ENCODE measurements at regions not wholly inside any gene's neighbourhood (a gene's known extent, or its start where the extent isn't known, plus 50 kb on each side); places are given as distances from the start of the nearest gene placed in this dataset.
A peak's percentile ranks its signal among the peaks of the same experiment; 100 is the strongest.

DNA sequence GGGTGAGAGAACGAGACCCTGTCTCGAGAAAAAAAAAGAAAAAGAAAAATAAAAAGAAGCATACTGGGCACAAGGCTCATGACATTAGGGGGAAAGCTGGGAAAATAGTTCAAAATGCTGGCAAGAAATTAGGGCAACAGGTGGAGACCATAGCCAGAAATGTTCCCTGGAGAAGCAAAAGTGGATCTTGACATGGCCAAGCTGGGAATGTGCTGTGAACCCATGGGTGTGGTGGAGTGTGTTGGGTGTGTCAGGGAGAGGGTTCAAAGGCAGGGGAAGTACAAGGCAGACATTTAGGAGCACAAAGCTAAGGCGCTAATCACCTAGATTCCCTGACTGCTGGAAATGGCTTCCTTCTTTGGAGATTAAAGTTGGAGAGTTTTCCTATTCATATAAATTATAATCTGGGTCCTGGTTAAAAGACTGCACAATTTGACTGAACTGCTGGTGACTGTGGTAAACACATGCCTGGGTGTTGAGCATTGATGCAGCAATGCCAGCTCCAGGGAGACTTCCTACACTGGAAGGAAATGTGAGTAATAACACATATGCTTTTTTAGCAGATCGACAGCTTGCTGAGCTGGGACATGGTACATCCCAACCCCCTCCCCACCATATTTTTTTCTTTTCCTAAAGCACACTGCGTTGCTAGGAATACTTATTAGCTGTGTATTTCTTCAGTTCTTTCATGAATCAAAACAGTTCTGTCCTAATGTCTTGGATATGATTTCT lies 70.1 kb upstream of the ARHGAP21 start:
- DNase-seq = no peak

DNA sequence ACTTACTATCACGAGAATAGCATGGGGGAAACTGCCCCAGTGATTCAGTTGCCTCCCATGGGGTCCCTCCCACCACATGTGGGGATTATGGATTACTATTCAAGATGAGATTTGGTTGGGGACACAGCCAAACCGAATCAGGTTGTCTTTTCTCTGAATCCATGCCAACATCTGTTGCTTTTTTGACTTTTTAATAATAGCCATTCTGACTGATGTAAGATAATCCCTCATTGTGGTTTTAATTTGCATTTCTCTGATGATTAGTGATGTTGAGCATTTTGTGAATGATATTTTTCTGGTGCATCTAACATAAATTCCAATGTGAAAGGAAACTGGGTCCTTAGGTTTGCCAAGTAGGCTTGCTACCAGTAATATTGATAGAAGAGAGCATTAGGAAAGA lies 69.0 kb upstream of the ARHGAP21 start:
- no peak for DNase-seq

DNA sequence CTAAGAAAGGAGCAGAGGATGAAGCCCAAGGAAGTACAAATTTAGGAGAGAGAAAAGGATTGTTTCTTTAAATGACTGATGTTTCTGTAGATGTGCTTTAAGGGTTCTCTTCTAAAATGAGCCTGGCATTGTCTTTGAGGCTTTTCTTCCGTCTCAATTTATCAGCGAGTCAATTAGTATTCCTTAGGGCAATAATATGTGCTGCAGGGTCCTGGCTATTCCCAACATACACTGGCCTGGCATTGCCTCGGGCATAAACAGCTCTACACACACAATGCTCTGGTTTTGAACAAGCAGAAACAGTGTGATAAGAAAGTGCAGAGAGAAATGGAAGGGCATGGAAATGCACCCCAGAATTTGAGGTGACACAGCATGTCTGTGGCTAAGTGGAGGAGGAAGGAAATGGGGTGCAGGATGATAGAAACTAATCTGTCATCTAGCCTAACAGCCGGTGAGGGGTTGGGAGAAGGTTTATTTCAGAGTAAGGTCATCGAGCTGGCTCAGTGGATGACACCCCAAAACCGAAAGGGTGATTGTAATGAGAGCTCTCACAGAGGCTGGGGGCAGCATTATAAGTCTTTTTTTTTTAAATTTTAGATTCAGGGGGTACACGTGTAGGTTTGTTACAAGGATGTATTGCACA lies 67.5 kb upstream of the ARHGAP21 start:
- DNase-seq = peak; percentile 74

DNA sequence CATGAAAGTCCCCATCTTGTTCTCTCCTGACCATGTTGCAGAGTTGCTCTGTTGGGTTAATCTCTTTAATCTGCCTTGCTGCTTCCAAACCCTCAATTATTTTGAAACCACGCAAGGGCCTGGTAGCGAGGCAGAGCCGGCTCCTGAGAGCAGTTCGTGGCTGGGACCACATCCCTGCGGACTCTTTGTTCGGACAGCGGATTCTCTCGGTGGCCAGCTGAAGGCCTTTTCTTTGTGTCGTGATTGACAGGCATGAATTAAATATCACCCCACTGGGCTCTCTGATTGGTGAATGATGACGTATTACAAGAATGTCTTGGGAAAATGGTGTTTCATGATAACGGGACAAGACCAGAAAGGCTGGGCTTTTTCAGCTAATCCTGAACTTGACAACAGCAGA lies 66.9 kb upstream of the ARHGAP21 start:
- DNase-seq = peak; percentile 17

DNA sequence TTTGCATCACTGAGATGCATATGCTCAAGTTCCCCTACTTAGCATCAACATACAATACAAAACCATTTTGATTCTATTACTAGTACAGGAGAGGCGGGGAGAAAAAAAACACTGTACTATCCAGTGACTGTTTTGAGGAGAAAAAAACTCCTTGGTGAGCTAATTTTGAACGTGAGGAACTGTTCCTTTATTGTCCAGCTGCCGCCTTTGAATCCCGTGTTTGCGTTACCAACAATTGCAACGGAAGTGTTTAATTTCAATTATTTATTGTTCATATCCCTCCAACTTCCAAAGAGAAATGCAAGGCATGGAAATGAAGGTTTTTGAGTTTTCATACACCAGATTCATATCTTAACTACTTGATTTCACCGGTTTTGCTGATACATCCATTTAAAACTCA lies 66.4 kb upstream of the ARHGAP21 start:
- no peak for DNase-seq

DNA sequence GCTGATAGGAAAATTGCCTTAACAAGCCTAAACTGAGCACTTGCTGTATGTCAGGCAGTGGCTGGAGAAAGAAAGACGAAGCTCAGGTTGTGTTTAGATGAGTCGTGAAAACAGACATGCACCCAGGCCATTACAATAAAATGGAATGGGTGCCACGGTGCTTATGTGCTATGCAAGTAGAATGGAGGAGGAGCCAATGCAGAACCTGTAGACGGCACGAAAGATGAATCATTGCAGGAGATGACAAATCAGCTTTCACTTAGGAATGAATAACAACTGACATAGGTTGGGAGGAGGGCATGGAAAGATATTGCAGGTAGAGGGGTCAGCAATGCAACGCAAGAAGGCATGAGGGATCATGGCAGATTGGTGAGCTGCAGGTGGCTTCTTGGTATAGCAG lies 61.2 kb upstream of the ARHGAP21 start:
- DNase-seq = no peak

DNA sequence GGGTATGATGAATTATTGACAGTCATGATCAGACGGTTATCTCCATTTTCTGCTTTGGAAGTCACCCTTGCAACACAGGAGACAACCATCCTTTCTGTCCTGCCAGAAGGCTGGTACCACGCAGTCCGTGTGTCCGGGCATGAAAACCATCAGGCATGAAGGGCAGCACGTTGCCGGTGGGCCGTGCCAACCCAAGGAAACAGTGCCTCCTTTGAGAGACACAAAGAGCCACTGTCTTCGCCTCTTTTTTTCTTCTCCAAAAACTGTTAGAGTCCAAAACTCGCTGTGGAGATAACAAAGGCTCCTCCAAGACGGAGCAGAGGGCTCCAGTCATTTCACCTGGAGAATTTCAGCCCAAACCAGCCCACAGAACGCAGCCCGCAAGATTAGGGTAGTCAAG lies 60.4 kb upstream of the ARHGAP21 start:
- DNase-seq = no peak

DNA sequence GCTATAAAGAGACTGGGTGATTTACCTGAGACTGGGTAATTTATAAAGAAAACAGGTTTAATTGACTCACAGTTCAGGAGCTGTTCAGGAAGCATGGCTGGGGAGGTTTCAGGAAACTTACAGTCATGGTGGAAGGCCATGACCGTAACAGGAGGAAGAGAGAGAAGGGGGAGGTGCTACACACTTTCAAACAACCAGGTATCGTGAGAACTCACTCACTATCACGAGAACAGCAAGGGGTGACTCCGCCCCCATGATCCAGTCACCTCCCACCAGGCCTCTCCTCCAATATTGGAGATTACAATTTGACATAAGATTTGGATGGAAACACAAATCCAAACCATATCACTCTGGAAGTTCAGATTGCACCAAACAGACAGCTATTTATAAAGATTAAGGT lies 59.8 kb upstream of the ARHGAP21 start:
- DNase-seq = no peak

DNA sequence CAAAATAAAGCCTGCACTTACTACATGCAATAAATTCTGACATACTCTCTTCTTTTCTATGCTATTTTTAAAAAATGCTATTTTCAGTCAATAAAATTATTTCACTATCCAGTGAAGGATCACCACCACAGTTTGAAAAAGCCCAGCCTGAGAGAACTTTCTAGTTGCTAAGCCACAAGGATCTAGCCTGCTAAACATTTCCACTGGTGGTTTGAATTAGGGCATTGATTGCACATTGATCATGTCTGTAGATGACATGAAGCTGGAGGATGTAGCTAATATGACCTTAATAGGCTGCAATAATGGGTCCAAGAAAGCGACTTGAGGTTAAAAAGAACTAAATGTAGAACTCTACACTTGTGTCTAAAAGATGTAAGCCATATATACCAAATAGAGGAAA lies 56.0 kb upstream of the ARHGAP21 start:
- DNase-seq = no peak

DNA sequence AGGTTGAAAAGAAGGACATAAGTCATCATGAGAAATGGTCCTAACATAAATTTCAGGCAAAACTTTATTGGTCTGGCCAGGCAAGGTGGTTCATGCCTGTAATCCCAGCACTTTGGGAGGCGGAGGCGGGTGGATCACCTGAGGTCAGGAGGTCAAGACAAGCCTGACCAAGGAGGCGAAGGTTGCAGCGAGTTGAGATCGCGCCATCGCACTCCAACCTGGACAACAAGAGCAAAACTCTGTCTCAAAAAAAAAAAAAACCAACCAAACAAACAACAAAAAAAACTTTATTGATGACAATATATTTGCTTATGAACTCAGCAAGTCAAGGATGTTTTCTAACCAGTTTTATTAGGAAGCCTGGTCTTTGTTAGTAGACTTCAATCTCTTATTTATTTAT lies 54.6 kb upstream of the ARHGAP21 start:
- DNase-seq = no peak

DNA sequence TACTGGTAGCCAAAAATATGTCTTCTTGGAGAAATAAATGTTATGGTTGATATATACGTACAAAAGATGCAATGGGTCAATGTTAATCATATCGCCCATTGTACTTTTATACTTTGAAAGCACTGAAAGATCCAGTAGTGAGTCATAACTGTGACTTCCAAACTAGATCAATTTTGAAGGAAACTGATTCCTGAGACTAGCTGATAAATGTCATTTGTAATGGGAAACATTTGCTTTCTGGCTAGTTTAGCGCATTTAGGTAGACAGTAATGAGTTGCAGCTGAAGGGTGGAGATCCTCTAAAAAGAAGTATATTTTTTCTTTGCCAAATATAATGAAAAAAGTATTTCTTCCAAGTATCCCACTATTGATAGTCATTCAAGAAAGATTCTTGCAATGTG lies 53.5 kb upstream of the ARHGAP21 start:
- DNase-seq = no peak

DNA sequence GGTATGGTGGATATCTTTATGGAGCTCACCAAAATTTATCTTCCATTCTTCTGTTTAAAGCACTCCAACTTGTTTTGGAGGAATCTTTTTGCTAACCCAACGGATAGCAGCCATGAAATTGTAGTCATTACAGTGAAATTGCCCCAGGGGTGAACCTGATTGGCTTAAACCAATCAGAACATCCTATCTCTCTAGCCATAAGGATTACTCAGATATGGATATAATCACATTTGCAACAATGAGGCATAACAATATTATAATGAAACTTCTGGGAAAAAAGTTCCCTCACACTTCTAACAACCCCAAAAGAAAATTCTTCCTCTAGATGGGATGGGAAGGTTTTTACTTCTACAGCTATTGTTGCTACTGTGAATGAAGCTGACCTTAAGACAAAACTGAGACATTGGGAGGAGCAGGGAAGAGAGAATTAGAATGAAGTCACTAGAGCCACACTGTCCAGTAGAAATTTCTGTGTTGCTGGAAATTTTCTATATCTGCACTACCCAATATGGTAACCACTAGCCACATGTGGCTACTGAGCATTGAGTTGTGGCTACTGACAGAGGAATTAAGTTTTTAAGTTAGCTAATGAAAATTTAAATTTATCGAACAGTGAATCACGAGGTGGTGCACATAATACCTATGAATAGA lies 50.4 kb upstream of the ARHGAP21 start:
- DNase-seq = no peak

Data from hematopoietic multipotent progenitor cell treated with erythropoietin and hydrocortisone succinate and interleukin-3 and kit ligand, for 4 days (in vitro differentiated cells).